ENCODE measurements at regions not wholly inside any gene's neighbourhood (a gene's known extent, or its start where the extent isn't known, plus 50 kb on each side); places are given as distances from the start of the nearest gene placed in this dataset.

DNA sequence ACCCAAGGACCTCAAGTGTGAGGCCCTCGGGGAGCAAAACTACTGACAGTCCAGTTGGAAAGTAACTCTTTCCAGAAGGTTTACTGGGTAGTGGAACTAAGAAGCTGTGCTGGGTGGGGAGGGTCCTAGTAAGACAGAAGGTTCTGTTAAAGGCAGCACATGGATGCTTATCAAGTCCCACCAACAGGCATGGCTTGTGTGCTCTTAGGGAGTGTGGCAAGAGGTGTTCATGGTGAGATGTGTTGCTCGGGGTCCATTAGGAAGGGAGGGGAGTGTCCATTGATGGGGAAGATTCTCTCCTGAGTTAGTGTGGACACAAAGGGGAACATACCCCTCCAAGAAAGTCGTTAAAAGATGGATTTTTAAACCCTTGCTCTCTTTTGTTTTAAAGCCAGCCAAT is 120.6 kb downstream of the LY86 start:
- Histone ChIP-seq H3K27me3 (no peaks in the 10 kb centered on the region), H3K9me3 (no peaks in the 10 kb centered on the region), H3K4me3 (no peak overlapping the region), H3K36me3 (no peaks in the 10 kb centered on the region), H3K4me1 (peaks cover 0 to 23% (median 21%) of the 10 kb centered on the region in 4 donors), H3K27ac (no peak overlapping the region)
- intact Hi-C loops (cut with DNase I) = no loop called here
- DNase-seq = no peak
- WGBS, 2 donors = 89% methylated on average over 3 of the region's 3 CpGs
- TF ChIP-seq, protein P1, sequence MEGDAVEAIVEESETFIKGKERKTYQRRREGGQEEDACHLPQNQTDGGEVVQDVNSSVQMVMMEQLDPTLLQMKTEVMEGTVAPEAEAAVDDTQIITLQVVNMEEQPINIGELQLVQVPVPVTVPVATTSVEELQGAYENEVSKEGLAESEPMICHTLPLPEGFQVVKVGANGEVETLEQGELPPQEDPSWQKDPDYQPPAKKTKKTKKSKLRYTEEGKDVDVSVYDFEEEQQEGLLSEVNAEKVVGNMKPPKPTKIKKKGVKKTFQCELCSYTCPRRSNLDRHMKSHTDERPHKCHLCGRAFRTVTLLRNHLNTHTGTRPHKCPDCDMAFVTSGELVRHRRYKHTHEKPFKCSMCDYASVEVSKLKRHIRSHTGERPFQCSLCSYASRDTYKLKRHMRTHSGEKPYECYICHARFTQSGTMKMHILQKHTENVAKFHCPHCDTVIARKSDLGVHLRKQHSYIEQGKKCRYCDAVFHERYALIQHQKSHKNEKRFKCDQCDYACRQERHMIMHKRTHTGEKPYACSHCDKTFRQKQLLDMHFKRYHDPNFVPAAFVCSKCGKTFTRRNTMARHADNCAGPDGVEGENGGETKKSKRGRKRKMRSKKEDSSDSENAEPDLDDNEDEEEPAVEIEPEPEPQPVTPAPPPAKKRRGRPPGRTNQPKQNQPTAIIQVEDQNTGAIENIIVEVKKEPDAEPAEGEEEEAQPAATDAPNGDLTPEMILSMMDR (IDR thresholded peaks at IDR 0.05) = no peak
- no peak for TF ChIP-seq POLR2AphosphoS5 (IDR thresholded peaks at IDR 0.05)

DNA sequence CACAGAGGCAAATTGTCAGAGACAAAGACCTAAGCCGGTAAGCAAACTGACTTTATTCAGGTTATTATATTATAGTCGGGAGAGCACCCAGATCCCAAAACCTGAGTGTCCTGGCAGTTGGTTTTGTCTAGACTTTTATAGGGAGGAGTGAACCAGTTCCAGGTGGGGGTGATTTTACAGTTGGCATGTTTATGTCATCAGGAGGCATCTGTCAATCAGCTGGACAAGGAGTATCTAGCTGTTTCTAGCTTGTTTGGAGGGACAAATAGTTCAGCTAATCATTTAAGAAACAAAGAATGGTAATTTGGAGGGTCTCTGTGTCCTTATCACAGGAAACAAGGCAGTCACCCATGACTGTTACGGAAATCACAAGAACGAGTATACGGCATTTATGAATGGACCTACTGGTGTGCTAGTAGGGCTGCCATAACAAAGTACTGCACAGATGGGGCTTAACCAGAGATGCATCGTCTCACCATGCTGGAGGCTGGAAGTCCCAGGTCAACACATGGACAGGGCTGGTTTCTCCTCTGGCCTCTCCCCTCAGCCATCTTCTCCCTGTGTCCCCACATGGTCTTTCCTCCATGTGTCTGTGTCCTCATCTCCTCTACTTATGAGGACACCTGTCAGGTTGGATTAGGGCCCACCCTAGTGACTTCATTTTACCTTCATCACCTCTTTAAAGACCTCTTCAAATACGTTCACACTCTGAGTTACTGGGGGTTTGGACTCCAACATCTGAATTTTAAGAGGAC is 122.7 kb downstream of the LY86 start:
- Histone ChIP-seq H3K9me3 (no peaks in the 10 kb centered on the region), H3K4me3 (no peak overlapping the region), H3K27ac (no peak overlapping the region), H3K4me1 (peaks cover 0 to 36% (median 31%) of the 10 kb centered on the region in 4 donors), H3K27me3 (no peaks in the 10 kb centered on the region), H3K36me3 (no peaks in the 10 kb centered on the region)
- TF ChIP-seq POLR2A (IDR thresholded peaks at IDR 0.05) = no peak
- no peak for TF ChIP-seq EP300 (IDR thresholded peaks at IDR 0.05)
- TF ChIP-seq, protein P1 (IDR thresholded peaks at IDR 0.05) = no peak
- no peak for TF ChIP-seq POLR2AphosphoS5 (IDR thresholded peaks at IDR 0.05)
- no peak for DNase-seq
- intact Hi-C loops (cut with DNase I) = no loop called here
- WGBS, 2 donors = 84 to 90% methylated on average over 7 of the region's 7 CpGs

DNA sequence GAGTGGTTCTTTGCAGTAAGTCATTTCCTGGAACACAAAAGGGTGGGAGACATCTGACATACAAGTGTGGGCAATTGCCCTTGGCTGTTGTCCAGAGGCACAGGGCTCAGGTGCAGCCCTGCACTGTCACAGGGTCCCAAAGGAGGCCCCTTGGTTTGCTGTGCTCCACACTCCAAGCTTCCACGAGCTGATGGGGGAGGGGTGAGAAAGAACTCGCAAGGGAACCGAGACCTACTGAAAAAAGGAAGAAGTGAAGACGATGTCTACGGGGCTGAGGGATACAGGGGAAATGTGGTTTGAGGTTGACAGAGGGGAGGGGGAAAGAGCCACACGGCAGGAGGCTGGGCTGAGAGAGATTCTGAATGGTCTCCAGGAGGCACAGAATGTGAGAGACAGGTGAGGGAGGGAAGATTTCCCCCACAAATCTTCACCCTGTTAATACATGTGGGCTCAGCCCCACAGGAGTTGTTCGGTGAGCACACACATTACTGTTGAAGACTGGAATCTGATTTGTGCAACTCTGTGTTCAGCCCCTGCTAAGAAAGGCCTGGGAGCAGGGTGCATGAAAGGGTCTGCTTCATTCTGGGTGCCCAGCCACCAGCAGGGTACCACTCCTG is 123.4 kb downstream of the LY86 start:
- intact Hi-C loops (cut with DNase I) = no loop called here
- Histone ChIP-seq H3K36me3 (no peaks in the 10 kb centered on the region), H3K4me1 (peaks cover 0 to 36% (median 31%) of the 10 kb centered on the region in 4 donors), H3K4me3 (no peak overlapping the region), H3K27ac (peak overlapping the region in 2 of 4 donors; percentile 30 to 68), H3K27me3 (no peaks in the 10 kb centered on the region), H3K9me3 (no peaks in the 10 kb centered on the region)
- 50 to 84% methylated on average over 7 of the region's 7 CpGs for WGBS, 2 donors
- no peak for DNase-seq
- no peak for TF ChIP-seq EP300 (IDR thresholded peaks at IDR 0.05)
- no peak for TF ChIP-seq POLR2A (IDR thresholded peaks at IDR 0.05)
- TF ChIP-seq POLR2AphosphoS5 (IDR thresholded peaks at IDR 0.05) = no peak
- TF ChIP-seq, protein P1 (IDR thresholded peaks at IDR 0.05) = no peak

DNA sequence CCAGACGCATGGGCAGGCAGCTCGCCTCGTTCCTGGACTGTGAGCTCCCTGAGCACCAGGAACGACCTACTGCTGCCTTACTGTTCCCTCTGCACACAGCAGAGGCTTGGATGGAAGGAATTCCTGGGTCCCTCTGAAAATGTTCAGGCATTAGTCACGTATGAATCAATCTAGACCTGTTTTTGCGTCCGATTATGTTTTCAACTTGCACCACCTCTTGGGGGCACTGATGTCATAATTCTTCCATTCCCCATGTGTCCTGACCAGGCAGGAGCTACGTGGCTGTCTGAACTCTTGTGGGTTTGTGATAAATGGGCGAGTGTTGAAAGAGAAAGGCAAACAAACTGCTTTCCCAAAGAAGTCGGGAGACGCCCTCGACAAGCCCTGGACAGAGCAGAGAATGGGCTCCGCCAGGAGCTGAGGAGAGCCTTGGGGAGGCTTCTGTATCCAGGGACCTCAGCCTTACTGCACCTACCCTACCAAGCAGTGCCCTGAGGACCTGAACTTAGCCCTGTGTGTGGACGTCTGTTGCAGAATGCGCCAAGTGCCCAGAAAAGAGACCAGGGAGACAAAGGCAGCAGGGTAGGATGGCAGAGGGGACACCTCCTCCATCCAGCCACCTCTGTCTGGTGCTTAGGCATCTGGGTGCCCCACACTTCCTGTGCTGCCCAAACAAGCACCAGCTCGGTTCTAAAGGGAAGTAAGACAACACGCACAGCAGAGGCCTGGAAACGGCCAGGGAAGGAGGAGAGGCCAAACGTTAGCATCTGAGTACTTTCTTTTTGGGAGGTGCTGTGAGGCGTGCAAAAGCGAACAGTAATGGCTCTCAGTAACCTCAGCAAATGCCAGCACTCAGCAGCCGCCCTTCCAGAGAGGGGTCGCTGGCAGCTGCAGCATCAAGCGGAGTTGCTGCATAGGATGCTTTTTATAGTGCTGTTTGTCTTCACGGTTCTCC is 124.2 kb downstream of the LY86 start:
- Histone ChIP-seq H3K36me3 (no peaks in the 10 kb centered on the region), H3K4me3 (no peak overlapping the region), H3K27ac (peak overlapping the region; percentile 30 to 70 (median 62)), H3K27me3 (no peaks in the 10 kb centered on the region), H3K9me3 (no peaks in the 10 kb centered on the region), H3K4me1 (peaks cover 0 to 36% (median 31%) of the 10 kb centered on the region in 4 donors)
- 29 to 37% methylated on average over 25 of the region's 25 CpGs for WGBS, 2 donors
- no peak for DNase-seq
- intact Hi-C loops (cut with DNase I) = no loop called here
- TF ChIP-seq POLR2A (IDR thresholded peaks at IDR 0.05) = no peak
- TF ChIP-seq, protein P1 (IDR thresholded peaks at IDR 0.05) = no peak
